NB4 (cell line): ENCODE measurements at regions not wholly inside any gene's neighbourhood (a gene's known extent, or its start where the extent isn't known, plus 50 kb on each side); places are given as distances from the start of the nearest gene placed in this dataset.

Experiments used
- DNase-seq: peaks from one replicate; pipeline ENCODE4 v3.0.0; 2010; ENCODE audit warnings: low read depth
- H3K4me3 ChIP-seq: one replicate; pipeline ENCODE4 v1.5.1; 2011; ENCODE audit warnings: mild to moderate bottlenecking, low read depth, low read length, moderate library complexity
- MYC ChIP-seq: IDR thresholded peaks from 2 replicates; pipeline ENCODE4 v1.6.1; 2011; ENCODE audit warnings: low read depth, low read length
- POLR2A ChIP-seq: IDR thresholded peaks from 2 replicates; pipeline ENCODE4 v1.6.1; 2011; ENCODE audit warnings: mild to moderate bottlenecking; ENCODE audit not compliant: insufficient read length; ENCODE audit errors: extremely low read depth
- TF ChIP-seq, protein P1 (sequence below): IDR thresholded peaks from one replicate; pipeline ENCODE4 v1.5.1; 2012; ENCODE audit warnings: low read depth, low read length
- TF ChIP-seq, protein P2 (sequence below): IDR thresholded peaks from 2 replicates; pipeline ENCODE4 v1.6.1; 2011; ENCODE audit warnings: low read depth, low read length

DNA sequence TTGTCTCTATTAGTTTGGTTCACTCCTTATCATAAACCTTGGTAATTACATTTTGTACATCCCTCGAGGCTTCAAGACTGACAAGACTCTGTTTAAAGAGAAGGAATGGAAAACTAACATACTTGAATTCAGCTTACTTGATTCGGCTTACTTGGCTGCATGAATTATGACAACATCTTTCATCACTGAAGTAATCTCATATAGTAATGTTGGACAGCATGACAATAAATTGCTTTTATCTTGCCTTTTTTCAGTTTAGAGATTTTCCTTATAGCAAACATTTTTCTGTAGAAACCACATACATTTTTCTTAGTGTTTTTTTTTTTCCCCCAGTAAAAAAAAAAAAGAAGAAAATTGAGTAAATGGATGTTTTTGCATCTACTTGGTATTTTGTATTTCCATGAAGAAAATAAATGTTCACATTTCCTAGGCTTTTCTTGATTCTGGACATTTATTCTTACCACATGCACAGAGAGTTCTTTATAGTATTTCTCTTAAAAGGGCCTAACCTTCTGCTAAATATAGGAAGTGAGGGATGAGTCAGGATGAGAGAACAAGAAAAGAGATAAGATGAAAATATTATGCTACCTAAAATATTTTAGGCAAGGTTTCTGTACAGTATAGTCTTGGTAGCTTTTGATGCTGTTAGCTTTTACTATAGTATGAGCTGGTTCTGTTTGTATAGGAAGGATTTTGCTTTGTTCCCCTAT lies 101.0 kb upstream of the HDGFL1 start:
- no peak for DNase-seq
- TF ChIP-seq MYC (no peak), POLR2A (no peak)
- TF ChIP-seq, protein P1, sequence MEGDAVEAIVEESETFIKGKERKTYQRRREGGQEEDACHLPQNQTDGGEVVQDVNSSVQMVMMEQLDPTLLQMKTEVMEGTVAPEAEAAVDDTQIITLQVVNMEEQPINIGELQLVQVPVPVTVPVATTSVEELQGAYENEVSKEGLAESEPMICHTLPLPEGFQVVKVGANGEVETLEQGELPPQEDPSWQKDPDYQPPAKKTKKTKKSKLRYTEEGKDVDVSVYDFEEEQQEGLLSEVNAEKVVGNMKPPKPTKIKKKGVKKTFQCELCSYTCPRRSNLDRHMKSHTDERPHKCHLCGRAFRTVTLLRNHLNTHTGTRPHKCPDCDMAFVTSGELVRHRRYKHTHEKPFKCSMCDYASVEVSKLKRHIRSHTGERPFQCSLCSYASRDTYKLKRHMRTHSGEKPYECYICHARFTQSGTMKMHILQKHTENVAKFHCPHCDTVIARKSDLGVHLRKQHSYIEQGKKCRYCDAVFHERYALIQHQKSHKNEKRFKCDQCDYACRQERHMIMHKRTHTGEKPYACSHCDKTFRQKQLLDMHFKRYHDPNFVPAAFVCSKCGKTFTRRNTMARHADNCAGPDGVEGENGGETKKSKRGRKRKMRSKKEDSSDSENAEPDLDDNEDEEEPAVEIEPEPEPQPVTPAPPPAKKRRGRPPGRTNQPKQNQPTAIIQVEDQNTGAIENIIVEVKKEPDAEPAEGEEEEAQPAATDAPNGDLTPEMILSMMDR: no peak
- TF ChIP-seq, protein P2, sequence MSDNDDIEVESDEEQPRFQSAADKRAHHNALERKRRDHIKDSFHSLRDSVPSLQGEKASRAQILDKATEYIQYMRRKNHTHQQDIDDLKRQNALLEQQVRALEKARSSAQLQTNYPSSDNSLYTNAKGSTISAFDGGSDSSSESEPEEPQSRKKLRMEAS: no peak
- no peak overlapping the region for H3K4me3 ChIP-seq

DNA sequence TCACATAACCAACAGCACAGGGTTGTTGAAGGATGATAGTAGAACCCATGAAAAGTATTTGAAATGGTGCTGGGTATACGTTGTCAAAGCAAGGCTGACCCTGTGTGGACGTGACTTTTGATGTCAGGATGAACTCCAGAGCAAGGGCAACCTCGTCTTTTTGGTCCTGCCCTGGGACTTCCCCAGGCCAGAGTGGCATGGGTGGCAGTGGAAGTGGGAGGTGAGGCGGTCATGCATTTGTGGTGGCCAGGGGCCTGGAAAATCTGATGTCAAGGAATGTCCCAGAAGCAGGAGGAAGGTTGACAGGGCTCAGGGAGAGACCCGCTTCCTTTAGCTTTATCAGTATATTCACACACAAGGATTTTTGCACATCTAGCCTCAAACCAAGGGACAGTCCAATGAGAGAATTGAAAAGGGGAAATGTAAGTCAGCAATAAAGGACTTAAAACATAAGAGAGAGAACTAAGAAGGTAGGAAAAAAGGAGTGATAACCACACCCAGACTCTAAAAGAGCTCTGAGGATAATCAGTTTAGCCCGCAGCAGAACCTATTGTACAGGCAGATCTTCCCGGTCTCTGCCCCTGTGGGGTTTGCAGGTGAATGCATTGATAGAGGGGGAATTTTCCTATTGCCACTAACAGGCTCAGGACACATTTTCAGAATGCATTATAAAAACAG lies 98.8 kb upstream of the HDGFL1 start:
- no peak for TF ChIP-seq POLR2A
- TF ChIP-seq, protein P1: no peak
- TF ChIP-seq MYC: no peak
- TF ChIP-seq, protein P2: no peak
- H3K4me3 ChIP-seq: no peak overlapping the region
- DNase-seq: no peak

DNA sequence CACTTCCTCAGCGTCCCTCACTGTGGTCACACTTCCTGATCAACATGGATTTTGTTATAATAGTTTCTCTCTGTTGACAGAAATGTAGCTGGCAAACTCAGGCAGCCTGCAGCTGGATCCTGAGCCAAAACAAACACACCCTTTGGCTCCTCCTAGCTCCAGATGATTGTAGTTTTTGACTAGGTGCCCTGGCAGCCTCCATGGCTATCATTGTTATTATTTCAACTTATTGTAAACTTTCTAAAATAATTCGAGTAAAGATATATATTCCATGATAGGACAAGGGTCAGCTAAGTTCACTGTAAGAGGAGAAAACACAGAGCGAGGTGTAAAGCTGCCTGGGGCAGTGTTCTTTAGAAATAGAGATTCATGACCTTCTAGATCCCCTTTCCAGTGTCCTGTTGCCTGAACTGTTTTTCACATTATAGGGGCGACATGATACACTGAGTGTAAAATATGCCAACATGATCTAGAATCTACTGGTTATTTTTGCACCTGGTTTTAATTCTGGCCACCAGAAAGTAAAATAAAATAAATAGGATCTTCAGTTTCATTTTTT lies 98.2 kb upstream of the HDGFL1 start:
- H3K4me3 ChIP-seq: no peak overlapping the region

DNA sequence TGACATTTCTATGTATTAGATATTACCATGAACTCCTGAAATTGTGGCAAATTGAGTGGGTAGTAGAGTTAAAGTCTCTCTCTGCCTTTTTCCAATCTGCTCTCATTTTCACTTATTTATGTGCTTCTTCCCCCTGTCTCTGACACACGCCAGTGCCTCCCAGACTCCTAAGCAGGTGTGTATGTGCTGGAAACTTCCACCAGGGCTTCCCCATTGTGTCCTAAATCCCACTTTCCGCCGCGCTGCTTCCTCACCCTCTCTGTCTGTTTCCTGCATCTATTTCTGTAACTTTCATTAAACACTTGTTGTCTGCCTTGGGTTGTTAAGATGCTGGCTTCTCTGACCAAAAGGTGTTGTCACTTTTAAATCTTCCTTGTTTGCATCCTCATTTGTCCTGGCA lies 97.6 kb upstream of the HDGFL1 start:
- DNase-seq: no peak
- H3K4me3 ChIP-seq: no peak overlapping the region
- TF ChIP-seq MYC: no peak
- TF ChIP-seq, protein P1: no peak

More for the DNA sequence above, 98.2 kb upstream of the HDGFL1 start:
- DNase-seq: no peak
- TF ChIP-seq MYC (no peak), POLR2A (no peak)
- TF ChIP-seq, protein P1: no peak

DNA sequence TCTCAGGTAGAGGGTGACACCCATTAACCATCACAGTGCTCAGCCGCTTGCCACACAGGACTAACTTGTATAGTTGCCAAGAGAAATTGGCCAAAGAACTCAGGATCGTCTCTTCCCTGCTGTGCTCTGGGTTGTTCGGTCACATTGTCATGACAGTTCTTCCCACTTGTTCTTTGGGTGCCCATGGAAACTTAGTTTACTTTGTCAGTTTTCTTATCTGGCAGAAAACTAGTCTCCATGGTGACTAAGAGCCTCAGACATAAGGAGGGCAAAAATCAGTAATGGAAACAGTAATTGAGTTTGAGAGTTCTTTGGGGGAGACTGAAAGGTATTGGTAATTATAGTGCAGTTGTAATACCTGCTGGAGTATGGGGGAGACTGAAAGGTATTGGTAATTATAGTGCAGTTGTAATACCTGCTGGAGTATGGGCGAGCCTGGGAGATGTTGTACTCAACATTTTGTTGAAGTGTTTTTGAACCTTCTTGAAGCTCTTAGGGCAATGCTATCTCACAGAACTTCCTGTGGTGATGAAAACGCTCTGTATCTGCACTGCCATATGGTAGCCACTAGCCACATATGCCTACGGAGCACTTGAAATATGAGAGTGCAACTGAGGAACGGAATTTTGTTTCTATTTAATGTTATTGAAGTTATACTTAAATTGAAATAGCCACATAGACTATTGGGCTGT lies 95.2 kb upstream of the HDGFL1 start:
- TF ChIP-seq, protein P1: no peak
- TF ChIP-seq, protein P2: no peak
- no peak for TF ChIP-seq POLR2A
- no peak for TF ChIP-seq MYC

More for the DNA sequence above, 95.2 kb upstream of the HDGFL1 start:
- no peak for DNase-seq
- no peak overlapping the region for H3K4me3 ChIP-seq
